ENCODE measurements at regions not wholly inside any gene's neighbourhood (a gene's known extent, or its start where the extent isn't known, plus 50 kb on each side); places are given as distances from the start of the nearest gene placed in this dataset.

DNA sequence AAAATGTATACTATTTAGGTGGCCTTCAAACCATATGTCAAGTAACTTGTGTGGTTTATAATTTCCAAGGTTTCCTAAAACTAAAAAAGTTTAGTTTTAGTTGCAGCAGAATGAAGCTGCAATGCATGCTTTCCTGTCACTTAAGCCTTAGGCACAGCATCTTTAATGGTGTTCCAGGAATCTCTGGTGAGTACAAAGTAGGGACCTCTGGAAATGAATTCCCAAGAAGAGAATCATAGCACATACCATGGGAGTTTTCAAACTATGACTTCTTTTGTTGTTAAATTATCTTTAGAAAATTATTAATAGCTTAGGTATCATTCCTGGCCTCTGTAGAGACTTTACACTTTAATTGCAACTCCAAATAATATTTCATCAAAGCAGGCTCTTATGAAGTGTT lies 1005.9 kb upstream of the PABPC4L start:
- DNase-seq, result no peak

DNA sequence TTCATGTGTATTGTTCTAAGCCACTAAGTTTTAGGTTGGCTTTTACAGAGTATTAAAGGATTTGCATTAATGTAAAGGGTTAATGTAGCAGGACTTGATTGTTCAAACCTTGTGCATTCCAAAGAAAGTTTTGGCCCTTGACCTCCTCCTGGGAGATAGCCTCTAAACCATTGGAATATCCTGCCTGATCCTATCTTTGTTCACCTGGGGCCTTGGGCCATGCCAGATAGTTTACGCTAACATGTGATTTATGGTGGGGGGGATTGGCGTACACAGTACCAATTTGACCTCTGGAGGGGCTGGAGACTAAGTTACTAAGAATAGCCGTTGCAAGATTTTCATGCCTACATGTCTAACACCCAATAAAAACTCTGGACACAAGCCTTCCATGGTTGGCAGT lies 1002.7 kb upstream of the PABPC4L start:
- no peak for DNase-seq

DNA sequence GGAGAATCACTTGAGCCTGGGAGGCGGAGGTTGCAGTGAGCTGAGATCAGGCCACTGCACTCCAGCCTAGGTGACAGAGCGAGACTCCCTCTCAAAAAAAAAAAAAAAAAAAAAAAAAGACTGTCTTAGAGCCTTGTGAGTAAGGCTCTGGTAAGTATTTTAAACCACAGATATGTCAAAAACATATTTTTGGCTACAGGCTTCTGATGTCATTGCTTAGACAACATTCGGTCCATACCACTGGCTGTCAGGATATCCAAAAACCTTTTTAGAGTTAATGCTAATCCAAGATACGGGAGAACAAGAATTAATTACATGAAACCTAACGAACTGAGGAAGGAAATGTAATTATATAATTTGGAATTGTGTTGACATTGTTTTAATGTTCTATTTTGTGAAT lies 999.5 kb upstream of the PABPC4L start:
- no peak for DNase-seq

DNA sequence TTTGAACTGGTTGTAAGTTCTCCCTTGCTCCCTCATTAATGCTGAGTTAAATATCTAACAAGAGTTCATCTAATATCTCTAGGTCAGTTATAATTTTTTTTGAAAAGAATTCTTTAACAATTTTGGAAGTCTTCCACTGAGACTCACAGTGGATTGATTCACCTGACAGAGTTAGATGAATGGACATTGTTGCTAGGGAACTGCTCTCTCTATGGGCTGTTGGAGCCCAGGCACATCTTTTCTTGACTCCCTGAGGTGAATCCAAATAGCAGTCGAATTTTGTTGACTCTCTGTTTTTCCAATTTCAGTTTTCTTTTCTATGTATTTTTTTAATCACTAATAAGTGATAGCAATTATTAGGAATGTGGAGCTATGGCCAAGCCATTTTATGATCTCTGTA lies 996.1 kb upstream of the PABPC4L start:
- DNase-seq, result no peak

DNA sequence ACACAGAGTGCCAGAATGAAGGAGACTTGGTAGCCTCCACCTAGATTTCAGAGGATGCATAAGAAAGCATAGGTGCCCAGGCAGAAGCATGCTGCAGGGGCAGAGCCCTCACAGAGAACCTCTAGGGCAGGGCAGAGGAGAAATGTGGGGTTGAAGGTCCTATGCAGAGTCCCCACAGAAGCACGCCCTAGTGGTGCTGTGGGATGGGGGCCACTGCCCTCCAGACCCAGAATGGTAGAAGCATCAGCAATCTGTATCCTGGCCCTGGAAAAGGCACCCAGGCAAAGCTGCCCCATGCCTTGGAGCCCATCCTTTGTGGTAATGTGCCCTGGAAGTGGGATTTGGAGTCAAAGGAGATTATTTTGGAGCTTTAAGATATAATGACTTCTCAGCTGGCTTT lies 992.9 kb upstream of the PABPC4L start:
- DNase-seq, result no peak

DNA sequence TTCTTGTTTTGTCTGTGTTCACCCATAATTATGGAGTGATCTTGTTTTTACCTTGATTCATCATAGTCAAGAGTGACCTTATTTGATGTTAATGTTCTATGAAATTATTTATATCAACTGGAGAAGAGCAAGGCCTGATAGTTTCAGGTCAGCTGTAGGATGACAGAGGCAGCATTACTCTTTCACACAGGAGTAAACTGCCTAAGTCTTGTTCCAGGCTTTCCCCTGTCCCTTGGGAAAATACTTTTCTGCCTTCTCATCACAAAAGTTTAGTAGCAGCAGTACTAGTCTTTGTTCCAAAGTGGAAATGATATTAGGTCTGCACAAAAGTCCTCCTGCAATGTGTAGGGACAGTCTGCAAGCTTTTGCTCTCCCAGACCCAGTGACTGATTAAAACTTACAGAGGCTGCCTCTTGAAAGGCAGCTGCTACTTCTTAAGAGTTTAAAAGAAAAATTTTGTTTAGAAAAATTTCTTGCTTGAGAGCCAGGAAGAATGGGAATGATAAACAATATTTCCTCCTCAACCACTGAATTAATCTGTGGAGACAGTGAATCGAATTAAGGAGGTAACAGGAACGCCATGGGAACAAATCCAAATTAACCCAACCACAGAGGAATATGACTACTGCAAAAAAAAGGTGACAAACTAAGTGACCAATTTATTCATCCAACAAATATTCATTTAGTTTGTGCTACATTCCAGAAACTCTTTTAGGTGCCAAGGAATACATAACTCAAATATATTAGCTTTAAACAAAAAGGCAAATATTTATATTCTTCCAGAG lies 991.4 kb upstream of the PABPC4L start:
- no peak for DNase-seq

DNA sequence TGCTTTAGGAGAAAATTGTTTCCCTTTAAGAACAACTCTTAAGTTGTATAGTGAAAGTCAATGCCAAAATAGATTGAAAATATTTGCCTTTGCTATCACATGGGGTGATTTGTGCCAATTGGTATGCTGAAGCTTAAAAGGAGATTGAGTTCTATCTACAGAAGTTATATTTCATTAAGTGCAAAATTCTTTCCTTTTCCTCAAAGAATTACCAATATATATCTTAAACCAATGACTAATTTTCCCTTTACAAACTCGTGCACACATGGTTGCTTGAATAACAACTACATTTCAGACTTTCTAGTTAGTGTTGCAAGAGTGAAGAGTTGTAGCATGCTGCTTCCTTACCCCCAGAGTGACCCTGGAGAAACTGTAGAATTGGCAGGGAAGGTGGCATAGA lies 990.0 kb upstream of the PABPC4L start:
- no peak for DNase-seq

DNA sequence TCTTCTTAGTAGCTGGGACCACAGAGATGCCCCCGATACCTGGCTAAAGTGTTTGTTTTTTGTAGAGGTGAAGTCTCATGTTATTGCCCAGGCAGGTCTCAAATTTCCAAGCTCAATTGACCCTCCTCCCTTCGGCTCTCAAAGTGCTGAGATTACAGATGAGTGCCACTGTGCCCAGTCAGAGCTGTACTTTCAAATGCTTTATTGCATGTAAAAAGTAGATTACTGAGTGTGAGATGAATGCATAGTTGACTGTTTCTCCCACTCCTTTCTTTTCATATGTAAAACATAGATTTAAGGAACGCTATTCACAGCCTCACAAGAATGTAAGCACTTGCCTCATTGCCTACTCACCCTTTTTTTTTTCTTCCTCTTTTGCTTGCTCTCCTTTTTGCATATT lies 984.4 kb upstream of the PABPC4L start:
- no peak for DNase-seq

DNA sequence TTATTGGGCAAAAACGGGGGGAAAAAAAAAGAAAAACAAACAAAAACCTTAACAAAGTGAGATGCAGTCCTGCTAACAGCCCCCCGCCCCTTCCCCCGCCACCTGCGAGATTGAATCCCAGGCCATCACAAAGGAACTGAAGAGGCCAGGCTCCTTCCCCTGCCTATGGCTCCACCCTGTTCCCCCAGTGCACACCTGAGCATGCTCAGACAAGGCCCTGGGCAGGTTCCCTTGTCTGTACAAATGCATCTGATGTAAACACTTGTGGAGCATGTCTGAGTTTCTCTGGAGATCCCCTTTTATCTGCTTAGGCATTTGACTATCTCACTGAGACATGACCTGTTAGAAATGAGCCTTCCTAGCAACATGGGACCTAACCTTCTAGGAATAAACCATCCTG lies 983.7 kb upstream of the PABPC4L start:
- no peak for DNase-seq

DNA sequence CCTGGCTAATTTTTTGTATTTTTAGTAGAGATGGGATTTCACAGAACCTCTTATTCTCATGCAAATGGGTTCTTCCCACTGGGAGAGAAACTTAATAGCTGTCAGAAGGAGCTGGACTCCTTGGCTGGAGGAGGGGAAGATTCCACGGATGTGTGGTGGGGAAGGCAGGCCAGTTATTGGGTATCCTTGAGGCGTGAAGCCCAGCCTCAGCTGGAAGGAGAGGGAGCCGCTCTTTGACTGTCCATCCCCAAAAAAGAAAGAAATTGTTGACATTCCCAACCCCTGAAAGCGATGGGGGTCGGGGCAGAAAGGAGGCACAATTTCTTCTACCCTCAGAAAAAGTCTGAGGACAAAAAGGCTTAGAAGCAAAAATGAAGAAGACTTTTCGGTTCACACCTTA lies 983.1 kb upstream of the PABPC4L start:
- DNase-seq, result no peak

DNA sequence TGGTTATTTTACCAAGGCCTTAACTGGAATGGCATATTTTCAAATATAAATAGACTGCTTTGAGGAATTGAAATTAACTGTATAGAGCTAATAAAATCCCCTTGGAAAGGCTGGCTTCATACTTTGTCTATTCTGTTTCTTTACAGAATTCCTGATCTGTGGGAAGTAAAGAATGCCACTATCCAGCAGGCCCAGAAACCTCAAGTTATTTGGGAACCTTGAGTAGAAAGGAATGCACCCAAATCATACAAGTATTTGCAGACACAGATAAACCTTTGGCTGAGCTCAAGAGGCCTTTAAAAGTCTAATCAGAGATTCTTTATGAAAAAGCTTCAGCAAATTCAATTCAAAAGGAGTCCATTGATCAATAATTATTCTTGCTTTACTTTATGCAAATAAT lies 975.7 kb upstream of the PABPC4L start:
- DNase-seq, result no peak

DNA sequence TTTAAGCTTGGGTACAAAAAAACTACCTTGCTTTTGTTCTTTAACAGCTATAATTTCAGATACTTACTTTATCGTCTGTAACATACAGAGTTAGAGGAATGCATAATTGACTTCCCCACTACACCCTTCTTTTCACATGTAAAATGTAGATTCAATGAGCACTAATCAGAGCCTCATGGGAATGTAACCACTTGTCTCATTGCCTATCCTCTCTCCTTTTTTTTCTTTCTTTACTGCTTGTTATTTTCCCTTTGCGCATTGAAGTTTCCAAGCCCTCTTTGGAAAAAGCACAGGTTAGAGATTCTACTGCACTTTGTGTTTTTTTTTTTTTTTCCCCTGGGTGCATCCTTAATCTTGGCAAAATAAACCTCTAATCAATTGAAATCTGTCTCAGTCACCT lies 965.1 kb upstream of the PABPC4L start:
- no peak for DNase-seq

DNA sequence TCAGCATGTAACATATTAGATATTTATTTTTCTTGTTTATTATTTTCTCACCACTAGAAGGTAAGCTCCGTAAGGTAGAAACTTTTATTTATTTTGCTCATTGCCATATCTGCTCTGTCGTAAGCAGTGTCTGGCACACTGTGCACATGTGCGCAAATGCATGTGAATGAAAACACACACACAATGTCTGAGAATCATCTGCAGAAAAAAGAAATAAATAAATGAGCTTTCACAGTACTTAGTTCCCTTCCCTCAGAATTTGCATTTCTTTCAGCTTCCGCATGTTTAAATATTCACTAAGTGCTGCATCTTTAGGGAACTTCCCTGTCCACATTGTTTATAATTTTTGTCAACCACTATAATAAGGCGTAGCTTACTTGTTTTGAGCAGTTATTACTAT lies 963.0 kb upstream of the PABPC4L start:
- no peak for DNase-seq

DNA sequence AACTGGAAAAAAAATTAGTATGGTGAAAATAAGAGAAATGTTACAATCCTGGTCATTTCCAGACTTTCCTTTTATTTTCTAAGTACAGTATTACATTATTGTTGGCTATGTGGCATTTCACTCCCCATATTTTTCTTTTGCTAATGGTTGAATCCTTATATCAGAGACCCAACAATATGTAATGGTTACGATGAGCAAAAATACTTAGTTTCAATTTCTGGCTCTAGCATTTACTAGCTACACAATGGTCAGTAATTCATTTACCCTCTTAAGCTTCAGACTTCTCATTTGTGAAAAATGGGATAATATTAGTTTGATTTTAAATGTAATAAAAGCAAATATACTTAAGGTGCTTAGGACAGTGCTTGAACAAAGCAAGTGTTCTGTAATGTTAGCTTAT lies 942.9 kb upstream of the PABPC4L start:
- DNase-seq, result no peak

DNA sequence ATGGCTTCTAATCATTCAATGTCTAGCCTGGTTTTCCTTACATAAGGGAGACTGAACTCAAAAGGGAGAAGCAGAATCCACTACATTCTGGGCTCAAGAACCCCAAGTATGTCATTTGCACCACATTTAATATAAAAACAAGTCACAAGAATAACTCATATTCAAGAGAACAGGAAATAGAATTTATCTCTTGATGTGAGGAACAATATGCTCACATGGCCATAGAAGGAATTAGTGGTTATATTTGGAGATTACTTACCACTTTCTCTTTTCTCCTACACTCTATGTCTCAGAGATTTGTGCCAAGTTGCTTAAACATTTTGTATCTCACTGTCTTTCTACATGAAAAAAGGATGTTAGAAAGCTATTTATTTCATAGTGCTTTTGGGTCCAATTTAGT lies 922.6 kb upstream of the PABPC4L start:
- no peak for DNase-seq

DNA sequence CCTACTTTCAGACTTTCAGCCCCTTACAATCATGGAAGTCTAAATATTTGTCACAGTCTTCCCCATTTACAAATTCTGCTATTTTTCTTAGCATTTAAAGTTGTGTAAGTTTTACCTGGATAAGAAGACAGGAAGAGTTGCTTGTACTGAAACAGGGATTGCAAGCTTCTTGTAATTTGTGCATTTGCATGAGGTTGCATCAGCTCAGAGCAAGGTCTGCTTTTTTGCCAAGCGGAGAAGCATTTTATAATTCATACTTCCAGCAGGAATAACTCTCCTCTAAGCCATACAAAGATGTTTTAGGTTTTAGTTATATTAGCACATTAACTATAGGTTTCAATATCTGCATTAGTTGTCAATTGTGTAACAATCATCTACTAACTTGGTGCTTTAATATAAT lies 922.0 kb upstream of the PABPC4L start:
- no peak for DNase-seq

DNA sequence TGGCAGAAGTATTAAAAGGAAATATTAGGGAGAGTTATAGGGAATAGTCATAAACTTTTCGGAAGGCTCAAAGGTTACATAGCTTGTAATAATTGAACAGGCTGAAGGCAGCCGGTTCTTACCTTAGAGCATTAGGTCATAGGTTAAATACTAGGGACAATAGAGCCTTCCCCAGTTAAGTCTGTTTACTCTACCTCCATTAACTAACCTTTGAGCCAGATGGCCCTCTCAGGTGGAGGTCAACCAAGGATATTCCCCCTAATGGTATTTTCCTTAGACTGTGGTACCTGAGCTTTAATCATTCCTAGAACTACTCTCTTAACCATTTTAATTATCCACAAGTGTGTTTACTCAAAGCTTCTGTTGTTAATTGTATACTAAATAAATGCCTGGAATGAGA lies 920.9 kb upstream of the PABPC4L start:
- DNase-seq, result no peak

DNA sequence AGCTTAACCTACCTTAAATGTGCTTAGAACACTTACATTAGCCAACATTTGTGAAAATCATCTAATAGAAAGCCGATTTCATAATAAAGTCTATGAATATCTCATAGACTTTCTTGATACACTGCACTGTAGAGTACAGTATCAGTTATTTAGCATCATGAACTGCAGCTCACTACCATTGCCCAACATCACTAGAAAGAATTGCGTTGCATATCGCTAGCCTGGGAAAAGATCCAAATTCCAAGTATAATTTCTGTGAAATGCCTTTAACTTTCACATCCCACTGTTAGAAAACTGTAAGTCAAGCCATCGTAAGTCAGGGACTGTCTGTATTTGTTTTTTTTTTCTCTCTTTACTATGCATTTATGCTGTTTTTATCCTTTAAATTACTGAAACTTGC lies 918.6 kb upstream of the PABPC4L start:
- no peak for DNase-seq

DNA sequence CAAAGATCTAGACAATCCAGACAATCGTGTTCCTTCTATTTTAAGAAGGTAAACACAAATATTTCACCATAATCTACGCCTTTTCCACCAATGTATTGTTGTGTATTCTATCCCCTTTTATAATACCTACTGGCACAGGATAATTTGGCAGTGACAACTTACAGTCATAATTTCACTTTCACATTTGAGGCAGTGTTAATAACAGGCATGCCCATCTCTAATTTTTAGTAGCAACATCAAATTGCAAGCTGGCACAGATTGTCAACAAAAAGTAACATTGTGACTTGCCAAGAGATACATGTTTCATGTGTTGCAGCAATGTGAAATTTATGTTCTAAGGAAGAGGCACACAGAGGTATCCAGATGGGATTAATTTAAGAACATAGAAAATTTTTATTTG lies 912.5 kb upstream of the PABPC4L start:
- DNase-seq, result no peak

DNA sequence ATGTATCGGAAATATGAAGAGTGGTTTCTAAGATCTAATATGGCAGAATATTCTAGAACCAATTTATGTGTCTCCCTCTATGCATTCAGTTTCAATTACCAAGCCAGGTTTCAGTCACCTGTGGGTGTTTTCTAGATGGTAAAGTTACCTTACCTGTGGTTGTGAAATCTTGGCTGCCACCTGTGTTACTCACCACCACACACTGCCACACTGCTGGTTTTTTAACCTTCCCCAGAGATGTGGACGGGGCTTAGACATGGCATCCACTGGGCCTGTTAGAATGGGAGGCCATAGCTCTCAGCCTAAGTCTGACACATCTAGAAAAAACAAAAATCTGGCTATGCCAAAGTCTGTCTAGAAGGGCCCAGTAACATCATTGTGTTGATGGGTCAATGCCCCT lies 896.5 kb upstream of the PABPC4L start:
- no peak for DNase-seq

DNA sequence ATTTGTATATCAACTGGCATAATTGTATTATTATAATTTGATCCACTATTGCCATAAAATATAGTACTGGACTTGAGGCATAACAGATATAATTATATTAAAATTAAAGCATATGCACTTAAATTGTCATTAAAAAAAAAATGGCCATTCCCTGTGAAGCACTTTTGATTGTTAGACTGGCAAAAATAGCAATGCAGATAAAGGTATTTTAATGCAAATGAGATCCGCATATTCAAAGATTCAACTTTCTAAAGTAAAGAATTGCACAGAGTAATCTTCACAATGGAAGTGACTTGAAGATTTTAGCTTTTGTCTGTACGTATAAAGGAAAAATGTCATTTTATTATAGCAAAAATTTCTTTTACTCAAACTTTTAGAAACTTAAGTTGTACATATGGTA lies 871.8 kb upstream of the PABPC4L start:
- DNase-seq, result no peak

DNA sequence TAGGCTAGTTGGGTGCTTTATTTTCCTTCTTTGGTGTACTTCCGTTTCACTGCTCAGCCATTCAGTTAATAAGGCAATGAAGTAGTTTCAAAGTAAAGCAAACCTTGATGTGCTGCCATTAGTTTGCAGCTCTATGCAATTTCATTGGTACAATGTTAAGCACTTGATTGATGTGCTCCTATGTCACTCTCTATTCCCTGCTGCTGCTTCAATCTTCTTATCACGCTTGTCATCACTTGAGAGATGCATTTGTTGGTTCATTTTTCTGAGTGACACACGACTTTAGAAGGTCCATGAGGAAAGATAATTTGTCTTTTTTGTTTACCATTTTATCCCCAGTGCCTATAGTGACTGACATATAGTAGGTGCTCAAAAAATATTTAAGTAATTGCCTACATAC lies 871.0 kb upstream of the PABPC4L start:
- no peak for DNase-seq

DNA sequence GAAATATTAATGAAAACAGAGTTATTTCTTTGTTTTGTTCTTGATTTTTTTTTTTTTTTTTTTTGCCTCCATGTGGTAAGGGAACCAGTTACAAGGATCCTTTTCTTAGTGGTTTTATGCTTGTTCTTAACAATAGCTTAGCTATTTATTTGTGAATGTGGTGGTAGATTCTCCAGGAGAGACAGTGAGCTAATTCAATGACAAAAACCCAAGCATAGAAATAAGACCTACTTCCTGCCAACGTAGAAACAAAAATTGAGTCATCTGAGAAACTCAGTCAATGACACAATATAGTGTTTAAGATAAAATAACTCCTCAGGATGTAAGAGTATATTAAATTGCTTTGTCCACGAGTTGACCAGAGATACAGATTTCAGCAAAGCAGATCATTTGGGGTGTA lies 863.8 kb upstream of the PABPC4L start:
- no peak for DNase-seq

DNA sequence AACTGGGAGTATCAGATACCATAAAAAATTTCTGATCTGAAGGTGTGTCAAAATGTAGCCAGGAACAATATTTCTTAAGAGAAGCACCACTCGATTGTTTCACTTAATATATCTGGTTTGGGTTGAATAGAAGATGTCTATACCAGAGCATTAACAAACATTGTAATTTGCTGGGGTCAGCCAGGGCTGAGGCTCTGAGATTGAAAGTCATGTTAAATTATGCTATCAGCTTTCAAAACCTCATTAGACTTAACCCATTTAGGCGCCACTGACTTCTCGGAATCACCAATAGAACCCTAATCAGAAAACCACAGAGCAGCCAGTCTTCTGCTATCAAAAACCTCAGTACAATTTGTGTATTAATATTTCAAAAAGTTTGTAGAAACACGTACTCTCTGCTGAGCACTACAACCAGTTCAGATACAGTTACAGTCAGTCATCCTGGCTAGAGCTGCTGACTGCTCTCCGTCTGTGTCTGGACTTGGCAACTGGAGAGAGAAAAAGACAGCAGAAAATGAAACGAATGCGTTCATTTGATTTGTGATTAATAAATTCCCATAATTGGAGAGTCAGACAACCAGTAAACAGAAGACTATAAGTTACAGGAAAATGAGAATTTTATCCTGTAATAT lies 848.6 kb upstream of the PABPC4L start:
- no peak for DNase-seq

DNA sequence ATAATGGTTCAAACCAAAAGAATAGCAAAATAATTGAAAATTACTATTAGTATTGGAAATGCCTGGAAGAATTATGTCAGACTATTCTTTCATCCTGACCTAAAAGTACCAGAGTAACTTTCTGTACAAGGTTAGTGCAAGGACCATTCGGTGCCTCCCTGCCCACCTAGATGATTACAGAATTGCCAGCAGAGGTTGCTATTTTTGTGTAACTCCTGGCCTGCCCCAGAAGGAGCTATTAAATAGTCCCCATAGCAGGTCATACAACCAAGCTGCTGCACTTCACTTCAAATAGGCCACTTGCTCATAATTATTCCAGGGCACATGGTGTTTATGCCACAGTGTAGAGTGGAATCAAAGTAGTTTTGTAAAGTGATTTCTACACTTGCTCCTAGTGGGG lies 831.1 kb upstream of the PABPC4L start:
- no peak for DNase-seq
